MM.1S (cell line): ENCODE measurements at regions not wholly inside any gene's neighbourhood (a gene's known extent, or its start where the extent isn't known, plus 50 kb on each side); places are given as distances from the start of the nearest gene placed in this dataset.

Experiments used
- DNase-seq: peaks from one replicate; pipeline ENCODE4 v3.0.0-alpha.2; 2015
- H2AFZ ChIP-seq: fragments of 300-600 bp; sonication (generic); 2 replicates; pipeline ENCODE4 v1.6.0; 2016; ENCODE audit warnings: antibody characterized with exemption, low read length
- H3F3A ChIP-seq: fragments of 300-600 bp; sonication (generic); 2 replicates; pipeline ENCODE4 v1.6.1; 2016; ENCODE audit warnings: mild to moderate bottlenecking, antibody characterized with exemption, low read length, moderate library complexity, mixed read lengths; ENCODE audit not compliant: insufficient read depth
- H3K27ac ChIP-seq: fragments of 300-600 bp; sonication (generic); 2 replicates; pipeline ENCODE4 v1.5.1; 2016; ENCODE audit warnings: mild to moderate bottlenecking, low read length
- H3K27me3 ChIP-seq: fragments of 300-600 bp; sonication (generic); replicated peaks from 2 replicates; pipeline ENCODE4 v1.6.0; 2016; ENCODE audit warnings: low read length; ENCODE audit not compliant: insufficient read depth
- H3K36me3 ChIP-seq: fragments of 300-600 bp; sonication (generic); replicated peaks from 2 replicates; pipeline ENCODE4 v1.6.1; 2016; ENCODE audit warnings: mild to moderate bottlenecking, low read length, mixed read lengths; ENCODE audit not compliant: insufficient read depth
- H3K4me1 ChIP-seq: fragments of 300-600 bp; sonication (generic); 2 replicates; pipeline ENCODE4 v1.6.1; 2016; ENCODE audit warnings: low read length, mixed read lengths
- H3K4me2 ChIP-seq: fragments of 300-600 bp; sonication (generic); 2 replicates; pipeline ENCODE4 v1.6.0; 2016; ENCODE audit warnings: low read depth, low read length
- H3K4me3 ChIP-seq: fragments of 300-600 bp; sonication (generic); 2 replicates; pipeline ENCODE4 v1.5.1; 2016; ENCODE audit warnings: low read length, mixed read lengths
- H3K79me2 ChIP-seq: fragments of 300-600 bp; sonication (generic); 2 replicates; pipeline ENCODE4 v1.6.1; 2016; ENCODE audit warnings: mixed run types, low read length, mixed read lengths
- H3K9ac ChIP-seq: fragments of 300-600 bp; sonication (generic); 2 replicates; pipeline ENCODE4 v1.6.1; 2016; ENCODE audit warnings: low read length, mixed read lengths
- H3K9me2 ChIP-seq: fragments of 300-600 bp; sonication (generic); replicated peaks from 2 replicates; pipeline ENCODE4 v1.6.1; 2016; ENCODE audit warnings: mild to moderate bottlenecking, low read length, mixed read lengths; ENCODE audit not compliant: insufficient read depth
- H3K9me3 ChIP-seq: fragments of 300-600 bp; sonication (generic); replicated peaks from 2 replicates; pipeline ENCODE4 v1.6.1; 2016; ENCODE audit warnings: mild to moderate bottlenecking, low read length, mixed read lengths; ENCODE audit not compliant: insufficient read depth
- H4K20me1 ChIP-seq: fragments of 300-600 bp; sonication (generic); 2 replicates; pipeline ENCODE4 v1.6.1; 2016; ENCODE audit warnings: mild to moderate bottlenecking, low read length, moderate library complexity, mixed read lengths; ENCODE audit not compliant: insufficient read depth
- EZH2 ChIP-seq: fragments of 300-600 bp; sonication (generic); optimal IDR thresholded peaks from 2 replicates; pipeline ENCODE3; 2017; ENCODE audit warnings: low read depth, mild to moderate bottlenecking, antibody characterized with exemption, low read length, mixed read lengths
- EZH2phosphoT487 ChIP-seq: fragments of 300-600 bp; sonication (generic); IDR thresholded peaks from 2 replicates; pipeline ENCODE4 v1.6.1; 2018; ENCODE audit warnings: antibody characterized with exemption, low read length
- TF ChIP-seq, protein P1 (sequence below): fragments of 300-600 bp; sonication (generic); IDR thresholded peaks from 2 replicates; pipeline ENCODE4 v1.5.1; 2016; ENCODE audit warnings: antibody characterized with exemption, low read length, mixed read lengths

DNA sequence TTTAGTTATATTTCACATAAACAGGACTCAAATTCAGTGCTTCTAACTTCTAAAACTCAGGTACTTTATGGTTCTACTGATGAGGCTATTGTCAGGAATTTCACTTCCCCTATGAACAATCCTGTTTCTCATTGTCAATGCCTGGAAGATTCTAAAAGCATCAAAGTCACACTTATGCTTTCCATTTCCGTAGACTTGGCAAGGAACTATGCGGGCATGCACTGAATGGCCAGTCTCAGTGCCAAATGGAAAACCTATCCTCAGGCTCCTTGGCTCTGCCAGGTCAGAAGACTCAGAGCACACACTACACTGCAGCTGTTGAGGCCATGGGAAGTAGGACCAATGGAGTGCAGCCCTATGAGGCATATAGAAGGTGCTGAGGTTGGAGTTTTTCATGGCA is 97.0 kb upstream of the PTPN13 start:
- no peaks in the 10 kb centered on the region for H3F3A ChIP-seq
- H3K27ac ChIP-seq: no peak overlapping the region
- H3K9ac ChIP-seq: no peak overlapping the region

DNA sequence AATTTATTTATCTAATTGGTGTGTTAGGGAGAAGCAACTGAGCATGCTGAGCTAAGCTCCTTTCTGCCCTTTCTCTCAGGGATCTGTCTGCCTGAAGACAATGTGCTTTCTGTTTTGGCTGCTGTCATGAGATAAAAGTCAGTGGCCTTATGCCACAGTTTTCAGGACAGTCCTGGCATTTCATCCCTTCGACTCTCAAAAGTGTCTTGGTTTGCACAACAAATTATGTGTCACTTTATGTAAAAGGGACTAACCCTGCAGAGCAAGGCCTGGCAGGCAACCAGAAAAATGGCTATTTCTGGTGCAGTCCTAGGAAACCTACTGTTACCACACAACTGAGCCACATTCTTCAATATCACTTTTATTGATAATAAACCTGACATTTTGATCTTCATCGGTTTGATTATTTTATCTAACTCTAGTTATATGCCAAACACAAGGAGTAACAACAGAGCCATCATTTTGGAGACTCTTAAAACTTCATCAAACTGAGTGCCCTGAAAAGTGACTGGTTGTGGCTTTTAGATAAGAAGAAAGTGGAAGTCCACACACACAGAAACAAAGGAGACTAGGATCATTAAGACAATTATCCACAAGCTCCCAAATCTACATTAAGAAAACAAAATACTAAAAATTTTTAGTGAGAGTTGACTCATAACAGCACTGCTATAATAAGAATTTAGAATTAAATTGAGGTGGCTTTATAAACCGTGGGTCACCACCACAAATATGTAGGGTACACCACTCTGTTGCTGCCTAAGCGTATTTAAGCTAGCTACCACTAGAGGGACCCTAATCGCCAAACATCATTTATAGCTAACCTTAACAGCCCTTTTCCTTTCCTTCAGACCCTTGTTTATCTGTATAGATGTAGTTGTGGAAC is 95.9 kb upstream of the PTPN13 start:
- Histone ChIP-seq H3K27me3 (no peaks in the 10 kb centered on the region), H3K9me3 (no peaks in the 10 kb centered on the region), H3K9ac (no peak overlapping the region), H4K20me1 (no peaks in the 10 kb centered on the region), H3K79me2 (no peaks in the 10 kb centered on the region), H3K27ac (no peak overlapping the region), H3K36me3 (no peaks in the 10 kb centered on the region), H3K4me1 (no peaks in the 10 kb centered on the region), H2AFZ (no peak overlapping the region), H3F3A (no peaks in the 10 kb centered on the region), H3K4me3 (no peak overlapping the region), H3K9me2 (no peaks in the 10 kb centered on the region), H3K4me2 (no peak overlapping the region)
- DNase-seq: peak; percentile 66
- no peak for TF ChIP-seq EZH2phosphoT487
- TF ChIP-seq, protein P1, sequence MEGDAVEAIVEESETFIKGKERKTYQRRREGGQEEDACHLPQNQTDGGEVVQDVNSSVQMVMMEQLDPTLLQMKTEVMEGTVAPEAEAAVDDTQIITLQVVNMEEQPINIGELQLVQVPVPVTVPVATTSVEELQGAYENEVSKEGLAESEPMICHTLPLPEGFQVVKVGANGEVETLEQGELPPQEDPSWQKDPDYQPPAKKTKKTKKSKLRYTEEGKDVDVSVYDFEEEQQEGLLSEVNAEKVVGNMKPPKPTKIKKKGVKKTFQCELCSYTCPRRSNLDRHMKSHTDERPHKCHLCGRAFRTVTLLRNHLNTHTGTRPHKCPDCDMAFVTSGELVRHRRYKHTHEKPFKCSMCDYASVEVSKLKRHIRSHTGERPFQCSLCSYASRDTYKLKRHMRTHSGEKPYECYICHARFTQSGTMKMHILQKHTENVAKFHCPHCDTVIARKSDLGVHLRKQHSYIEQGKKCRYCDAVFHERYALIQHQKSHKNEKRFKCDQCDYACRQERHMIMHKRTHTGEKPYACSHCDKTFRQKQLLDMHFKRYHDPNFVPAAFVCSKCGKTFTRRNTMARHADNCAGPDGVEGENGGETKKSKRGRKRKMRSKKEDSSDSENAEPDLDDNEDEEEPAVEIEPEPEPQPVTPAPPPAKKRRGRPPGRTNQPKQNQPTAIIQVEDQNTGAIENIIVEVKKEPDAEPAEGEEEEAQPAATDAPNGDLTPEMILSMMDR: peak; percentile 83
- TF ChIP-seq EZH2: no peak

More for the DNA sequence above, 97.0 kb upstream of the PTPN13 start:
- Histone ChIP-seq H3K9me3 (no peaks in the 10 kb centered on the region), H4K20me1 (no peaks in the 10 kb centered on the region), H3K27me3 (no peaks in the 10 kb centered on the region), H3K4me3 (no peak overlapping the region), H3K79me2 (no peaks in the 10 kb centered on the region), H2AFZ (no peak overlapping the region), H3K4me1 (no peaks in the 10 kb centered on the region), H3K36me3 (no peaks in the 10 kb centered on the region), H3K4me2 (no peak overlapping the region), H3K9me2 (no peaks in the 10 kb centered on the region)
- TF ChIP-seq, protein P1: no peak
- TF ChIP-seq EZH2 (no peak), EZH2phosphoT487 (no peak)
- no peak for DNase-seq

DNA sequence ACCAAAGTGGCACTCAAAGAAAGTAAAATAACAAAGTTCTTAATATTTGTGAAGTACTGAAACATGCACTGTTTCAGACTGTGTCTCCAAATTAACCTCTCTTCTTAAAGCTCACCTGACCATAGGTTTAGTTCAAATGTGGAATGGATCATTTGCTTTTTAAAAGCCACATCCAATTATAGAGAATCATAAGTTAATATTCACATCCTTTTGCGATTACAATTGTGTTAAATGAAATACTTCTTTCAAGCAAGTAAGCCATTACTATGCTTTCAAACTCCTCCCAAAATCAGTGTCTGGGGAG is 95.3 kb upstream of the PTPN13 start:
- Histone ChIP-seq H2AFZ (no peak overlapping the region), H3K9ac (no peak overlapping the region)

More for the DNA sequence above, 95.3 kb upstream of the PTPN13 start:
- Histone ChIP-seq H3F3A (no peaks in the 10 kb centered on the region), H3K27me3 (no peaks in the 10 kb centered on the region), H4K20me1 (no peaks in the 10 kb centered on the region), H3K9me3 (no peaks in the 10 kb centered on the region), H3K4me1 (no peaks in the 10 kb centered on the region), H3K79me2 (no peaks in the 10 kb centered on the region), H3K36me3 (no peaks in the 10 kb centered on the region), H3K9me2 (no peaks in the 10 kb centered on the region), H3K4me2 (no peak overlapping the region), H3K4me3 (no peak overlapping the region), H3K27ac (no peak overlapping the region)
- DNase-seq: no peak
- TF ChIP-seq, protein P1: no peak
- TF ChIP-seq EZH2phosphoT487 (no peak), EZH2 (no peak)
